ENCODE measurements at regions not wholly inside any gene's neighbourhood (a gene's known extent, or its start where the extent isn't known, plus 50 kb on each side); places are given as distances from the start of the nearest gene placed in this dataset.

DNA sequence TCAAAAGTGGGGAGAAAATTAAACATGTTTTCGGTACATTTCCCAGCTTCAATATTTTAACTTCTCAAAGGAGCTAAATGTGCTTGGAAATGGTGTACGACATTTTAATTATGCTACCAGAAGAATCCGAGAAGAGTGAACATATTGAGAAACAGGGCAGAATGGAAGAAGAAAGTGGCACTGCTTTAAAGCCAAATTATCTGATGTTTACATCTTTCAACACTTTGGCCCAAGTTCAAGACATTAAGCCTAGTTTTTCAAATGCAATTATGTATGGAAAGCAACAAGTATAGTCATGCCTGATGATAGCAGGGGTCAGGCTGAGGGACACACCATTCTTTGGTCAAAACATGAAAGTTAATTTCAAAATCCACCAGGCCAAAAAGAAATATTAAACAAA is 577.9 kb upstream of the ZFP42 start:
- Histone ChIP-seq H3K36me3 (ENCODE audit: control insufficient read depth, insufficient read depth, low read length) (no peaks in the 10 kb centered on the region), H3K9me3 (ENCODE audit: control insufficient read depth, insufficient read depth, low read length) (no peaks in the 10 kb centered on the region), H3K27me3 (ENCODE audit: control insufficient read depth, insufficient read depth, low read length) (no peaks in the 10 kb centered on the region), H3K27ac (ENCODE audit: low read length) (no peak overlapping the region), H3K4me3 (ENCODE audit: low read length) (no peak overlapping the region), H3K4me1 (ENCODE audit: control insufficient read depth, insufficient read depth, low read length) (no peaks in the 10 kb centered on the region)
- no CpG with 5 or more reads among the region's 3 CpGs for WGBS (ENCODE audit: insufficient coverage, insufficient read length)
- no peak for DNase-seq (ENCODE audit: low read depth, low spot score)

DNA sequence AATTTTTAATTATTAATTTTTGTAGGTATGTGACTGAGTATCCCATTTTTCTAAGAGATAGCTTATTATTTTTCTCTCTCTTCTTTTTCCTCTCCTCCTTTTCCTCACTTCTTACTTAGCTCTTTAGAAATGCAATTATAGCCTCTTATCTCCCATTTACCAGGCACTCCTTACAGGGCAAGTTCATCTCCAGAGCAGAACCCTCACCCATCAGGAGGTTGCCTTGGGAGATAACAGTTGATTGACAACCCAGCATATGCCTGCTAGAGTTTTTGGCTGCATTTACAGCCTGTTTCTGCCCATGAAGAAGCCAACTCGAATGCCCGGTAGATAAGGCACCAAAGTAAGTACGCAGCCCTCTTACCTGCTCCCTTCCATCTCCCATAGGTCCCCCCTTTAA is 572.9 kb upstream of the ZFP42 start:
- no CpG with 5 or more reads among the region's 3 CpGs for WGBS (ENCODE audit: insufficient coverage, insufficient read length)
- no peaks in the 10 kb centered on the region for H3K36me3 ChIP-seq (ENCODE audit: control insufficient read depth, insufficient read depth, low read length)

DNA sequence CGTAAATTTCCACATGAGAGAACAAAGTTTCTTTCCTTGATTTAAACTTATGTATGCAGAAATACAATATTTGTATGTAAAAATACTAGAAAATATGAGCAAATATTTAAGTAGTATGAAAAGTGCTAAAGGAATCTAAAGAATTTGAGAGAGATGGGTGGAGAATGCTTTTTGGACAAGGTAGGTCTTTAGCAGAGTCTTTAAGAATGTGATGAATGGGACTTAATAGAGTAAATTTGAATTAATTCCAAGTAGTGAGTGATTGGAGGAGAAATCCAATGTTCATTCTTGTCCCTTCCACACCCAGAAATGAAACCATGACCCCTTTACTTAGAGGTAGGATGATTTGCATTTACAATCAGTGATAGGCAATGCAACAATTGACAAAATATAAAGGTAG is 570.9 kb upstream of the ZFP42 start:
- no peaks in the 10 kb centered on the region for H3K4me1 ChIP-seq (ENCODE audit: control insufficient read depth, insufficient read depth, low read length)
- H3K9me3 ChIP-seq (ENCODE audit: control insufficient read depth, insufficient read depth, low read length), result no peaks in the 10 kb centered on the region
- no peaks in the 10 kb centered on the region for H3K27me3 ChIP-seq (ENCODE audit: control insufficient read depth, insufficient read depth, low read length)
- no peak for DNase-seq (ENCODE audit: low read depth, low spot score)
- H3K36me3 ChIP-seq (ENCODE audit: control insufficient read depth, insufficient read depth, low read length), result no peaks in the 10 kb centered on the region
- no CpG with 5 or more reads among the region's 1 CpG for WGBS (ENCODE audit: insufficient coverage, insufficient read length)
- no peak overlapping the region for H3K27ac ChIP-seq (ENCODE audit: low read length)
- no peak overlapping the region for H3K4me3 ChIP-seq (ENCODE audit: low read length)

More for the DNA sequence above, 572.9 kb upstream of the ZFP42 start:
- no peaks in the 10 kb centered on the region for H3K4me1 ChIP-seq (ENCODE audit: control insufficient read depth, insufficient read depth, low read length)
- DNase-seq (ENCODE audit: low read depth, low spot score), result no peak
- no peaks in the 10 kb centered on the region for H3K9me3 ChIP-seq (ENCODE audit: control insufficient read depth, insufficient read depth, low read length)
- H3K4me3 ChIP-seq (ENCODE audit: low read length), result no peak overlapping the region
- no peaks in the 10 kb centered on the region for H3K27me3 ChIP-seq (ENCODE audit: control insufficient read depth, insufficient read depth, low read length)
- no peak overlapping the region for H3K27ac ChIP-seq (ENCODE audit: low read length)

DNA sequence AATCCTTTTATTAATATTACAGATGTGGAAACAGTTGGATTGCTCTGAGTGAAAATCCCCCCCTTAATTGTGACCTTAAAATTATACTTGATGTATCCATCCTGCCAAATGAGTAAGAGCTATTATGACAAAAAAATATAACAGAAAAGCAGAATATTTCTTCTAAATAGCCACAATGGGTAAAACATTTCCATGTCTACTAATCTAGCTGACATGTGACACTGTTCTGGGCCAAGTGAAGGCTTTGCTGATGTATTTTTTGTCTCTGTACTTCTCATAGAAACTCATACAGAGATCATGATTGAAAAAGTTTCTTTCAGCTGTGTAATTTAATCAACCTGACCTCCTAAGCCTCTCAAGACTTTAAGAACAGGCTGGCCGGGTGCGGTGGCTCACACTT is 569.1 kb upstream of the ZFP42 start:
- DNase-seq (ENCODE audit: low read depth, low spot score), result no peak
- Histone ChIP-seq H3K27ac (ENCODE audit: low read length) (no peak overlapping the region), H3K4me1 (ENCODE audit: control insufficient read depth, insufficient read depth, low read length) (no peaks in the 10 kb centered on the region), H3K4me3 (ENCODE audit: low read length) (no peak overlapping the region), H3K36me3 (ENCODE audit: control insufficient read depth, insufficient read depth, low read length) (no peaks in the 10 kb centered on the region), H3K27me3 (ENCODE audit: control insufficient read depth, insufficient read depth, low read length) (no peaks in the 10 kb centered on the region), H3K9me3 (ENCODE audit: control insufficient read depth, insufficient read depth, low read length) (no peaks in the 10 kb centered on the region)
- WGBS (ENCODE audit: insufficient coverage, insufficient read length), result no CpG with 5 or more reads among the region's 2 CpGs

DNA sequence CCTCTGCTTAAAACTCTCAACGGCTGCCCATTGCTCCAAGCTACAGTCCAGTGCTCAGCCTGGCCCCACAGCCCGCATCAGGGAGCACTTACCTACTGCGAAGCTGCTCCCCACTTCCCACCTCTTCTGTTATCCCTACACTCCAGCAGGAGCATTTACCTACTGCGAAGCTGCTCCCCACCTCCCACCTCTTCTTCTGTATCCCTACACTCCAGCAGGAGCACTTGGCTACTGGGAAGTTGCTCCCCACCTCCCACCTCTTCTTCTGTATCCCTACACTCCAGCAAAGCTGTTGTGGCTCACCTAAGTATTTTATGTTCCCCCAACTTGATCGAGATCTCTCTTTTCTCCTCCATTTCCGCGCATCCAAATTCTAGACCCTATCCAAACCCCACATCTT is 563.3 kb upstream of the ZFP42 start:
- H3K27me3 ChIP-seq (ENCODE audit: control insufficient read depth, insufficient read depth, low read length), result no peaks in the 10 kb centered on the region
- no CpG with 5 or more reads among the region's 7 CpGs for WGBS (ENCODE audit: insufficient coverage, insufficient read length)

DNA sequence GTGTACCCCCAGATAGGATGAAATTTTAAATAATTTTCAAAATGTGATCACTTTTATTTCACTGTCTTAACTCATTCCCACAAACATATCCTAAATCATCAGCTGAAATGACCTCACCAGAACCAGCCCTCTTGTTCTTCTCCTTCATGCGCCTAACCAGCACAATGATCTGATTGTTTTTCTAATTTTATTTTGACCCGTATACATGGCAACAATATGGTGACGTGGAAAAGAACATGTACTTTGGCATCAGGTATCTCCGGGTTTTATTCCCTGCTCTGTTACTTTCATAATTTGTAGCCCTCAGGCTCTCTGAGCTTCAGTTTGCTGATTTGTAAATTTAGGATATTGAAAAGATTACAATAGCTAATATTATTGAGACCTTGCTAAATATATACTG is 562.4 kb upstream of the ZFP42 start:
- WGBS (ENCODE audit: insufficient coverage, insufficient read length), result no CpG with 5 or more reads among the region's 4 CpGs
- Histone ChIP-seq H3K36me3 (ENCODE audit: control insufficient read depth, insufficient read depth, low read length) (no peaks in the 10 kb centered on the region), H3K27me3 (ENCODE audit: control insufficient read depth, insufficient read depth, low read length) (no peaks in the 10 kb centered on the region), H3K27ac (ENCODE audit: low read length) (no peak overlapping the region), H3K4me3 (ENCODE audit: low read length) (no peak overlapping the region), H3K9me3 (ENCODE audit: control insufficient read depth, insufficient read depth, low read length) (no peaks in the 10 kb centered on the region), H3K4me1 (ENCODE audit: control insufficient read depth, insufficient read depth, low read length) (no peaks in the 10 kb centered on the region)
- DNase-seq (ENCODE audit: low read depth, low spot score), result no peak

More for the DNA sequence above, 563.3 kb upstream of the ZFP42 start:
- Histone ChIP-seq H3K4me1 (ENCODE audit: control insufficient read depth, insufficient read depth, low read length) (no peaks in the 10 kb centered on the region), H3K36me3 (ENCODE audit: control insufficient read depth, insufficient read depth, low read length) (no peaks in the 10 kb centered on the region), H3K27ac (ENCODE audit: low read length) (no peak overlapping the region), H3K4me3 (ENCODE audit: low read length) (no peak overlapping the region), H3K9me3 (ENCODE audit: control insufficient read depth, insufficient read depth, low read length) (no peaks in the 10 kb centered on the region)
- DNase-seq (ENCODE audit: low read depth, low spot score), result no peak

DNA sequence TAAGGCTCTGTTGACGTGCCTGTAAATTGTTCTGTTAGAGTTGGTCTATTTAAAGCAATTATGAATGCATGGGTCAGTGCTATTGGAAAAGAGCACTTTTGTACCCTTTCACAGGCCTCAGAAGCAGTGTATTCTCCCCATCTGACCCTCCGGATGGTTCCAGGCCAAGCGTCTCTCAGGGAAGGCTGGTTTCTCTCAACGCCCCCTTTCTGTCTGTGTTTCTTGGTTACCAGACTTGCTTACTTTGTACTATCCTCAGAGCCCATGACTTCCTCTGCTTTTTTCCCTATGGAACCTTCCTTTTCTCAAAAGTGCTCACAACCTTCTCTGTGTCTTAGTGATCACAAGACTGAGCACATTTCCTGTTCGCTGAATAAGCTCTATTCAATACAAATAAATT is 559.3 kb upstream of the ZFP42 start:
- H3K36me3 ChIP-seq (ENCODE audit: control insufficient read depth, insufficient read depth, low read length), result no peaks in the 10 kb centered on the region
- no peaks in the 10 kb centered on the region for H3K4me1 ChIP-seq (ENCODE audit: control insufficient read depth, insufficient read depth, low read length)
- H3K27ac ChIP-seq (ENCODE audit: low read length), result no peak overlapping the region
- DNase-seq (ENCODE audit: low read depth, low spot score), result no peak
- no peaks in the 10 kb centered on the region for H3K27me3 ChIP-seq (ENCODE audit: control insufficient read depth, insufficient read depth, low read length)
- H3K9me3 ChIP-seq (ENCODE audit: control insufficient read depth, insufficient read depth, low read length), result no peaks in the 10 kb centered on the region
- WGBS (ENCODE audit: insufficient coverage, insufficient read length), result no CpG with 5 or more reads among the region's 5 CpGs
- H3K4me3 ChIP-seq (ENCODE audit: low read length), result no peak overlapping the region

DNA sequence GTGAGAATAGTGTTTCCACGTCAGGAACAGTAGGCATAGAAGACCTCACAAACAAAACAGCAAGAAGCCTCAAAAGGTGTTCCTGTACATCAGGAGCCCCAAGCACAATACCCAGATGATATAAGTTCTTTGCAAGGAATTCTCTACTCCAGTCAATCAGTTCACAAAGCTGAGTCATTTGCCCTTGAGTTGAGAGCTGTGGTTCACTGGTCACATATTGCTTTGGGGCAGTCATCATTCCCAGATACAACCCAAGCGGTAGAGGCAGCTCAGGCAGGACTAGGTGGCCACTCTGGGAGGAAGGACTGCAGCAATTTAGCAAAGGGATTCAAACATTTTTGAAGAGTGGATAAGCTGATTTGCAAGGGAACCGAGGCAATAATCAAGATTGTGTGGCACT is 551.5 kb upstream of the ZFP42 start:
- no CpG with 5 or more reads among the region's 3 CpGs for WGBS (ENCODE audit: insufficient coverage, insufficient read length)
- no peaks in the 10 kb centered on the region for H3K36me3 ChIP-seq (ENCODE audit: control insufficient read depth, insufficient read depth, low read length)
- no peak overlapping the region for H3K27ac ChIP-seq (ENCODE audit: low read length)
- H3K4me1 ChIP-seq (ENCODE audit: control insufficient read depth, insufficient read depth, low read length), result no peaks in the 10 kb centered on the region
- H3K4me3 ChIP-seq (ENCODE audit: low read length), result no peak overlapping the region
- no peak for DNase-seq (ENCODE audit: low read depth, low spot score)
- no peaks in the 10 kb centered on the region for H3K9me3 ChIP-seq (ENCODE audit: control insufficient read depth, insufficient read depth, low read length)
- no peaks in the 10 kb centered on the region for H3K27me3 ChIP-seq (ENCODE audit: control insufficient read depth, insufficient read depth, low read length)

DNA sequence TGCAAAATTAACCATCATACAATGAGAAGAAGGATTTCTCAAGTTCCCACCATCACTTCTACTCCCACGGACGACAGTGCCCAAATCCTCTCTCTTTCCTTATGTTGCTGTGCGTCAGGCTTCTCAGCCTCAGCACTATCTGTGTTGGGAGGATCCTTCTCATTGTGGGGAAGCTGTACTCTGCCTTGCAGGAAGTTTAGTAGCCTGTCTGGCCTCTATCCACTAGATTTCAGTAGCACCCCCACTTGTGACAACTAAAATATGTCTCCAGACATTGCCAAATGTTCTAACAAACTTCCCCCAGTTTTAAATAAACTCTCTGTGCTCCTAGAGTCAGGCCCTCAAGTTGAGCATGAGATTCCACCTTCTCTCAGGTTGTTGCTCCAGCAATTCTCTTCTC is 545.9 kb upstream of the ZFP42 start:
- Histone ChIP-seq H3K4me3 (ENCODE audit: low read length) (no peak overlapping the region), H3K27ac (ENCODE audit: low read length) (no peak overlapping the region), H3K9me3 (ENCODE audit: control insufficient read depth, insufficient read depth, low read length) (no peaks in the 10 kb centered on the region), H3K4me1 (ENCODE audit: control insufficient read depth, insufficient read depth, low read length) (no peaks in the 10 kb centered on the region), H3K36me3 (ENCODE audit: control insufficient read depth, insufficient read depth, low read length) (no peaks in the 10 kb centered on the region), H3K27me3 (ENCODE audit: control insufficient read depth, insufficient read depth, low read length) (no peaks in the 10 kb centered on the region)
- no peak for DNase-seq (ENCODE audit: low read depth, low spot score)
- no CpG with 5 or more reads among the region's 3 CpGs for WGBS (ENCODE audit: insufficient coverage, insufficient read length)

DNA sequence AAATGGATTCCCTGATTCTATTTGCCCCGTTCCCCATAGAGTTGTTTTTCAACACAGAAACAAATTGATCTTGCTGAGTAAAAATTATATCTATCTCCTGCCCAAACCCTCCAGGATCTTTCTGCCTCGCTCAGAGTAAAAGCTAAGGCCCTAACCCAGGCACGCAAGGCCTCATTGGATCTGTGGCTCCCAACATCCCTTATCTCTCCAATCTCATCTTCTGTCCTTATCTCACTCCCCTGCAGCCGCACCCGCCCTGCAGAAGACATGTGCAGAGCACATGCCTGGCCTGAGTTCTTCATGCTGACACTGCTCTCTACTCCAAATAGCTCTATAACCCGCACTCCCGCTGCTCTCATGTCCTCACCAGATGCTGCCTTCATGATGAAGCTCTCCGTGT is 543.8 kb upstream of the ZFP42 start:
- H3K36me3 ChIP-seq (ENCODE audit: control insufficient read depth, insufficient read depth, low read length), result no peaks in the 10 kb centered on the region
- no peak overlapping the region for H3K4me3 ChIP-seq (ENCODE audit: low read length)
- H3K4me1 ChIP-seq (ENCODE audit: control insufficient read depth, insufficient read depth, low read length), result no peaks in the 10 kb centered on the region
- no peak overlapping the region for H3K27ac ChIP-seq (ENCODE audit: low read length)
- WGBS (ENCODE audit: insufficient coverage, insufficient read length), result no CpG with 5 or more reads among the region's 8 CpGs
- no peaks in the 10 kb centered on the region for H3K9me3 ChIP-seq (ENCODE audit: control insufficient read depth, insufficient read depth, low read length)
- no peaks in the 10 kb centered on the region for H3K27me3 ChIP-seq (ENCODE audit: control insufficient read depth, insufficient read depth, low read length)
- DNase-seq (ENCODE audit: low read depth, low spot score), result no peak

DNA sequence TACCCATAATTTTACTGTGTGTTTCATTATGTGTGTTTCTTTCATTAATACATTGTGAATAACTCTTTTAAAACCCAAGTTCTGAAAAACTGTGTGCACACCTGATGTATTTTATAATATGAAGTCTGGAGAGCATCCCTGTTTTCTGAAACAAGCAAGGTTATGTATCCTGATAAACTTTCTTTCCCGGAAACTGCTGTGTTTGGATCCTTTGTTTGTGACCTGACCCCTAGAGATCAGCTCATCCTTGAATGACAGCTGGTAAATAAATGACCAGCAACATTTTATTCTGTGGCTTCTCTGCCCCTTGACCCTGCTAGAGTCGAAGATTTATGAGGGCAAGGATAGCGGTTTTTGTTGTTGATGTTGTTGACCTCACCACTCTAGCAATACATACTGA is 535.6 kb upstream of the ZFP42 start:
- WGBS (ENCODE audit: insufficient coverage, insufficient read length), result no CpG with 5 or more reads among the region's 3 CpGs
- no peaks in the 10 kb centered on the region for H3K27me3 ChIP-seq (ENCODE audit: control insufficient read depth, insufficient read depth, low read length)
- no peak overlapping the region for H3K27ac ChIP-seq (ENCODE audit: low read length)
- DNase-seq (ENCODE audit: low read depth, low spot score), result no peak
- no peaks in the 10 kb centered on the region for H3K36me3 ChIP-seq (ENCODE audit: control insufficient read depth, insufficient read depth, low read length)
- no peaks in the 10 kb centered on the region for H3K9me3 ChIP-seq (ENCODE audit: control insufficient read depth, insufficient read depth, low read length)
- no peaks in the 10 kb centered on the region for H3K4me1 ChIP-seq (ENCODE audit: control insufficient read depth, insufficient read depth, low read length)
- H3K4me3 ChIP-seq (ENCODE audit: low read length), result no peak overlapping the region

All from iPS DF 6.9 (cell line).